HL-60 (cell line): ENCODE measurements at regions not wholly inside any gene's neighbourhood (a gene's known extent, or its start where the extent isn't known, plus 50 kb on each side); places are given as distances from the start of the nearest gene placed in this dataset.

Experiments
- POLR2AphosphoS5 ChIP-seq: IDR thresholded peaks from 2 replicates; pipeline ENCODE4 v1.6.1; 2012; ENCODE audit warnings: low read depth
- TF ChIP-seq, protein P1 (sequence below): IDR thresholded peaks from one replicate; pipeline ENCODE4 v1.5.1; 2011; ENCODE audit warnings: low read length, control low read depth, inconsistent platforms; ENCODE audit not compliant: insufficient read depth

GRCh38 chr10:128542659-128543058, 416.4 kb upstream of the MKI67 start:
- no peak for TF ChIP-seq POLR2AphosphoS5
- TF ChIP-seq, protein P1, sequence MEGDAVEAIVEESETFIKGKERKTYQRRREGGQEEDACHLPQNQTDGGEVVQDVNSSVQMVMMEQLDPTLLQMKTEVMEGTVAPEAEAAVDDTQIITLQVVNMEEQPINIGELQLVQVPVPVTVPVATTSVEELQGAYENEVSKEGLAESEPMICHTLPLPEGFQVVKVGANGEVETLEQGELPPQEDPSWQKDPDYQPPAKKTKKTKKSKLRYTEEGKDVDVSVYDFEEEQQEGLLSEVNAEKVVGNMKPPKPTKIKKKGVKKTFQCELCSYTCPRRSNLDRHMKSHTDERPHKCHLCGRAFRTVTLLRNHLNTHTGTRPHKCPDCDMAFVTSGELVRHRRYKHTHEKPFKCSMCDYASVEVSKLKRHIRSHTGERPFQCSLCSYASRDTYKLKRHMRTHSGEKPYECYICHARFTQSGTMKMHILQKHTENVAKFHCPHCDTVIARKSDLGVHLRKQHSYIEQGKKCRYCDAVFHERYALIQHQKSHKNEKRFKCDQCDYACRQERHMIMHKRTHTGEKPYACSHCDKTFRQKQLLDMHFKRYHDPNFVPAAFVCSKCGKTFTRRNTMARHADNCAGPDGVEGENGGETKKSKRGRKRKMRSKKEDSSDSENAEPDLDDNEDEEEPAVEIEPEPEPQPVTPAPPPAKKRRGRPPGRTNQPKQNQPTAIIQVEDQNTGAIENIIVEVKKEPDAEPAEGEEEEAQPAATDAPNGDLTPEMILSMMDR: no peak
